Loucy (cell line): ENCODE measurements at regions not wholly inside any gene's neighbourhood (a gene's known extent, or its start where the extent isn't known, plus 50 kb on each side); places are given as distances from the start of the nearest gene placed in this dataset.

ENCODE experiments used
- H2AFZ ChIP-seq: fragments of 200-600 bp; sonication (generic); 2 replicates; pipeline ENCODE4 v1.6.0; 2016; ENCODE audit warnings: antibody characterized with exemption, mild to moderate bottlenecking, low read length, moderate library complexity
- H3F3A ChIP-seq: fragments of 200-600 bp; 2 replicates; pipeline ENCODE4 v1.6.0; 2016; ENCODE audit warnings: antibody characterized with exemption, low read depth, mild to moderate bottlenecking
- H3K27me3 ChIP-seq: fragments of 200-600 bp; sonication (generic); 2 replicates; pipeline ENCODE4 v1.6.1; 2014; ENCODE audit warnings: low read length, mild to moderate bottlenecking; ENCODE audit not compliant: insufficient read depth, poor library complexity, severe bottlenecking
- H3K36me3 ChIP-seq: fragments of 200-600 bp; sonication (generic); 2 replicates; pipeline ENCODE4 v1.6.1; 2016; ENCODE audit warnings: low read length; ENCODE audit not compliant: insufficient read depth
- H3K4me1 ChIP-seq: fragments of 200-600 bp; sonication (generic); 2 replicates; pipeline ENCODE4 v1.5.1; 2014; ENCODE audit warnings: low read length, mild to moderate bottlenecking; ENCODE audit not compliant: insufficient read depth, poor library complexity, severe bottlenecking
- H3K4me2 ChIP-seq: fragments of 200-600 bp; sonication (generic); 2 replicates; pipeline ENCODE4 v1.6.0; 2014; ENCODE audit warnings: antibody characterized with exemption, low read length, low read depth, mild to moderate bottlenecking; ENCODE audit not compliant: poor library complexity, severe bottlenecking
- H3K4me3 ChIP-seq: fragments of 200-600 bp; sonication (generic); 2 replicates; pipeline ENCODE4 v1.5.1; 2014; ENCODE audit warnings: low read length, mild to moderate bottlenecking, mixed read lengths; ENCODE audit not compliant: poor library complexity, severe bottlenecking
- H3K79me2 ChIP-seq: fragments of 200-600 bp; sonication (generic); 2 replicates; pipeline ENCODE4 v1.6.1; 2014; ENCODE audit warnings: low read length; ENCODE audit not compliant: insufficient read depth
- H3K9ac ChIP-seq: fragments of 200-600 bp; sonication (generic); 2 replicates; pipeline ENCODE4 v1.6.0; 2014; ENCODE audit warnings: mild to moderate bottlenecking, low read depth, low read length, moderate library complexity; ENCODE audit not compliant: poor library complexity, severe bottlenecking
- H3K9me2 ChIP-seq: fragments of 200-600 bp; sonication (generic); replicated peaks from 2 replicates; pipeline ENCODE4 v1.6.1; 2016; ENCODE audit warnings: low read depth, low read length, mixed read lengths
- H3K9me3 ChIP-seq: fragments of 200-600 bp; sonication (generic); 2 replicates; pipeline ENCODE4 v1.6.1; 2014; ENCODE audit warnings: mild to moderate bottlenecking, antibody characterized with exemption, low read length, low read depth; ENCODE audit not compliant: insufficient read depth
- H4K20me1 ChIP-seq: fragments of 200-600 bp; sonication (generic); 2 replicates; pipeline ENCODE4 v1.6.0; 2014; ENCODE audit warnings: antibody characterized with exemption, low read length, mild to moderate bottlenecking; ENCODE audit not compliant: insufficient read depth, poor library complexity, severe bottlenecking
- CTCF ChIP-seq: fragments of 200-600 bp; sonication (generic); conservative IDR thresholded peaks from 2 replicates; pipeline ENCODE4 v1.5.1; 2014; ENCODE audit warnings: mild to moderate bottlenecking, antibody characterized with exemption, low read length
- EZH2phosphoT487 ChIP-seq: fragments of 200-600 bp; IDR thresholded peaks from 2 replicates; pipeline ENCODE4 v1.6.1; 2018; ENCODE audit warnings: antibody characterized with exemption, mild to moderate bottlenecking, moderate library complexity, borderline replicate concordance

- Histone ChIP-seq H3K4me2 (no peak overlapping the region), H3K9me3 (no peaks in the 10 kb centered on the region), H3K36me3 (no peaks in the 10 kb centered on the region), H2AFZ (no peak overlapping the region), H3F3A (no peaks in the 10 kb centered on the region), H3K4me1 (no peaks in the 10 kb centered on the region), H3K27me3 (no peaks in the 10 kb centered on the region), H3K4me3 (no peak overlapping the region), H3K9me2 (no peaks in the 10 kb centered on the region), H4K20me1 (no peaks in the 10 kb centered on the region), H3K9ac (no peak overlapping the region), H3K79me2 (no peaks in the 10 kb centered on the region)
- no peak for TF ChIP-seq EZH2phosphoT487
- TF ChIP-seq CTCF = no peak
These were observed 238.9 kb upstream of the MIS18BP1 start for GRCh38 chr14:45491914-45492313.

- no peak overlapping the region for H3K4me3 ChIP-seq
- no peak overlapping the region for H2AFZ ChIP-seq
- H3K9ac ChIP-seq = no peak overlapping the region
- no peaks in the 10 kb centered on the region for H4K20me1 ChIP-seq
- no peaks in the 10 kb centered on the region for H3K36me3 ChIP-seq
- no peak overlapping the region for H3K4me2 ChIP-seq
- H3K9me2 ChIP-seq = no peaks in the 10 kb centered on the region
- H3K9me3 ChIP-seq = no peaks in the 10 kb centered on the region
- H3K4me1 ChIP-seq = no peaks in the 10 kb centered on the region
- H3F3A ChIP-seq = no peaks in the 10 kb centered on the region
- TF ChIP-seq EZH2phosphoT487 (no peak), CTCF (no peak)
- H3K27me3 ChIP-seq = no peaks in the 10 kb centered on the region
- H3K79me2 ChIP-seq = no peaks in the 10 kb centered on the region
These were observed 233.6 kb upstream of the MIS18BP1 start for GRCh38 chr14:45486599-45486998.

- Histone ChIP-seq H2AFZ (no peak overlapping the region), H3K4me3 (no peak overlapping the region), H4K20me1 (no peaks in the 10 kb centered on the region), H3K36me3 (no peaks in the 10 kb centered on the region), H3K4me2 (no peak overlapping the region), H3K9ac (no peak overlapping the region), H3K9me3 (no peaks in the 10 kb centered on the region), H3K27me3 (no peaks in the 10 kb centered on the region), H3K4me1 (no peaks in the 10 kb centered on the region), H3K9me2 (no peaks in the 10 kb centered on the region), H3F3A (no peaks in the 10 kb centered on the region), H3K79me2 (no peaks in the 10 kb centered on the region)
- no peak for TF ChIP-seq CTCF
These were observed 214.0 kb upstream of the MIS18BP1 start for GRCh38 chr14:45467023-45467422.
